Vagina (tissue), 2 donors: ENCODE measurements at regions not wholly inside any gene's neighbourhood (a gene's known extent, or its start where the extent isn't known, plus 50 kb on each side); places are given as distances from the start of the nearest gene placed in this dataset.

Source experiments
- DNase-seq, 2 donors: peaks; one replicate each; pipeline ENCODE4 v3.0.0-alpha.2; 2017; ENCODE audit errors: extremely low spot score in 2 of 2
- H3K27ac ChIP-seq: fragments of 200-600 bp; sonication (generic); one replicate; pipeline ENCODE4 v1.5.1; 2019
- H3K27me3 ChIP-seq: fragments of 200-600 bp; sonication (generic); one replicate; pipeline ENCODE4 v1.5.1; 2019
- H3K36me3 ChIP-seq, 2 donors: fragments of 200-600 bp; sonication (generic); one replicate each; pipeline ENCODE4 v1.5.1; 2017 to 2019
- H3K4me1 ChIP-seq: fragments of 200-600 bp; sonication (generic); one replicate; pipeline ENCODE4 v1.5.1; 2019
- H3K4me3 ChIP-seq, 2 donors: fragments of 200-600 bp; sonication (generic); 1 replicate in 1 of 2; 2 replicates in 1 of 2; pipeline ENCODE4 v1.5.1; 2016 to 2019
- H3K9me3 ChIP-seq: fragments of 200-600 bp; sonication (generic); one replicate; pipeline ENCODE4 v1.5.1; 2019
- CTCF ChIP-seq, 3 experiments: fragments of 450-650 bp in 2 of 3; fragments of 200-600 bp in 1 of 3; sonication (generic) in 1 of 3; IDR thresholded peaks; one replicate each; pipeline ENCODE4 v1.5.1; 2017 to 2019; ENCODE audit warnings: antibody characterized with exemption in 3 of 3, mild to moderate bottlenecking in 2 of 3, moderate library complexity in 2 of 3
- POLR2A ChIP-seq, 2 donors: fragments of 450-650 bp; IDR thresholded peaks; one replicate each; pipeline ENCODE4 v1.6.1; 2017; ENCODE audit warnings: antibody characterized with exemption in 2 of 2, mild to moderate bottlenecking in 2 of 2, moderate library complexity in 2 of 2
- POLR2AphosphoS5 ChIP-seq, 2 donors: sonication (generic); formaldehyde crosslinking; IDR thresholded peaks; one replicate each; pipeline ENCODE4 v1.9.0; 2017; ENCODE audit warnings: antibody characterized with exemption in 2 of 2, mild to moderate bottlenecking in 2 of 2, low read depth in 1 of 2; ENCODE audit not compliant: insufficient read depth in 1 of 2
- intact Hi-C: fragments of 100-400 bp; cut with DNase I; formaldehyde crosslinking; loops from one replicate; pipeline ENCODE4 v1.15.1; 2023

- H3K27ac ChIP-seq: no peak overlapping the region
- DNase-seq: no peak
- intact Hi-C loops: no loop called here
- TF ChIP-seq CTCF (IDR thresholded peaks at IDR 0.05) (no peak), POLR2A (IDR thresholded peaks at IDR 0.05) (no peak), POLR2AphosphoS5 (IDR thresholded peaks at IDR 0.05; ENCODE audit: insufficient read depth in 1 of 2, low read depth in 1 of 2) (no peak)
- H3K9me3 ChIP-seq: no peaks in the 10 kb centered on the region
- no peak overlapping the region for H3K4me3 ChIP-seq
- no peaks in the 10 kb centered on the region for H3K36me3 ChIP-seq
- no peaks in the 10 kb centered on the region for H3K4me1 ChIP-seq
- H3K27me3 ChIP-seq: no peaks in the 10 kb centered on the region
These were observed 214.6 kb upstream of the KLF6 start for GRCh38 chr10:3999642-4000041.

GRCh38 chr10:3996697-3997096 lies 211.7 kb upstream of the KLF6 start:
- H3K36me3 ChIP-seq: no peaks in the 10 kb centered on the region
- intact Hi-C loops: no loop called here
- H3K27ac ChIP-seq: no peak overlapping the region
- no peaks in the 10 kb centered on the region for H3K27me3 ChIP-seq
- no peak for TF ChIP-seq POLR2AphosphoS5 (IDR thresholded peaks at IDR 0.05; ENCODE audit: insufficient read depth in 1 of 2, low read depth in 1 of 2)
- TF ChIP-seq CTCF (IDR thresholded peaks at IDR 0.05): no peak
- TF ChIP-seq POLR2A (IDR thresholded peaks at IDR 0.05): no peak
- H3K4me3 ChIP-seq: no peak overlapping the region
- H3K4me1 ChIP-seq: no peaks in the 10 kb centered on the region
- no peak for DNase-seq
- no peaks in the 10 kb centered on the region for H3K9me3 ChIP-seq

- TF ChIP-seq POLR2AphosphoS5 (IDR thresholded peaks at IDR 0.05; ENCODE audit: insufficient read depth in 1 of 2, low read depth in 1 of 2) (no peak), POLR2A (IDR thresholded peaks at IDR 0.05) (no peak), CTCF (IDR thresholded peaks at IDR 0.05) (no peak)
- intact Hi-C loops: no loop called here
- Histone ChIP-seq H3K27ac (no peak overlapping the region), H3K36me3 (no peaks in the 10 kb centered on the region), H3K9me3 (no peaks in the 10 kb centered on the region), H3K4me3 (no peak overlapping the region), H3K27me3 (no peaks in the 10 kb centered on the region), H3K4me1 (no peaks in the 10 kb centered on the region)
- DNase-seq: no peak
These were observed 210.5 kb upstream of the KLF6 start for GRCh38 chr10:3995302-3996210.

GRCh38 chr10:3992382-3993178 lies 207.6 kb upstream of the KLF6 start:
- Histone ChIP-seq H3K27ac (no peak overlapping the region), H3K27me3 (no peaks in the 10 kb centered on the region), H3K4me3 (no peak overlapping the region), H3K9me3 (no peaks in the 10 kb centered on the region), H3K36me3 (no peaks in the 10 kb centered on the region), H3K4me1 (peaks cover 5% of the 10 kb centered on the region)
- DNase-seq: no peak
- TF ChIP-seq POLR2AphosphoS5 (IDR thresholded peaks at IDR 0.05; ENCODE audit: insufficient read depth in 1 of 2, low read depth in 1 of 2): no peak
- no peak for TF ChIP-seq POLR2A (IDR thresholded peaks at IDR 0.05)
- no peak for TF ChIP-seq CTCF (IDR thresholded peaks at IDR 0.05)
- intact Hi-C loops: no loop called here
